ENCODE measurements at regions not wholly inside any gene's neighbourhood (a gene's known extent, or its start where the extent isn't known, plus 50 kb on each side); places are given as distances from the start of the nearest gene placed in this dataset.

DNA sequence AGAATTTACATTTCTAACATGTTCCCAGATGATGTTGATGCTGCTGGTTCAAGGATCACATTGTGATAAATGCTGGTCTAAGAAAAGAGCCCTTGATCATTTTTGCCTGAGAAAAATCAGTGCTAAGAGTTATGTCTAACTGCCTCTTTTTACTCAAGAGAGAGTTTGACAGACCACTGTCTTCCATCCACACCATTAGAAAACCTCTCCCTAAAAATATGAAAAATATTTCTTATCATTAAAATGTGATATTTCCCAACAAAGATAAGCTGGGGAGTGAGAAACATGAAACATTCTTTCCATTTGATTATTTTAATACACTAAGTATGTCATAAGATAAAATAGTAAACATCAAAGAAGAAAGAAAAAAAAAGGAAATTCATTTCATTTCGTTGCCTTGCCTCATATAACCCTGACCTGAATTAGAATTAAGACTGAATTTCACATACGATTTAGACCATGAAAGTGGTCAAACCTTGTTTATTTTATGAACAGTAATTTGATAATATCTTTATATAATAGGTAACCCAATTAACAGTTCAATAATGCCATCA lies 471.8 kb upstream of the ARHGEF26 start:
- TF ChIP-seq CHD4 (IDR thresholded peaks at IDR 0.05) (no peak), SMC3 (IDR thresholded peaks at IDR 0.05; ENCODE audit: borderline replicate concordance, low read length) (no peak), JUNB (IDR thresholded peaks at IDR 0.05) (no peak)
- TF ChIP-seq, protein P1, sequence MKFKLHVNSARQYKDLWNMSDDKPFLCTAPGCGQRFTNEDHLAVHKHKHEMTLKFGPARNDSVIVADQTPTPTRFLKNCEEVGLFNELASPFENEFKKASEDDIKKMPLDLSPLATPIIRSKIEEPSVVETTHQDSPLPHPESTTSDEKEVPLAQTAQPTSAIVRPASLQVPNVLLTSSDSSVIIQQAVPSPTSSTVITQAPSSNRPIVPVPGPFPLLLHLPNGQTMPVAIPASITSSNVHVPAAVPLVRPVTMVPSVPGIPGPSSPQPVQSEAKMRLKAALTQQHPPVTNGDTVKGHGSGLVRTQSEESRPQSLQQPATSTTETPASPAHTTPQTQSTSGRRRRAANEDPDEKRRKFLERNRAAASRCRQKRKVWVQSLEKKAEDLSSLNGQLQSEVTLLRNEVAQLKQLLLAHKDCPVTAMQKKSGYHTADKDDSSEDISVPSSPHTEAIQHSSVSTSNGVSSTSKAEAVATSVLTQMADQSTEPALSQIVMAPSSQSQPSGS (IDR thresholded peaks at IDR 0.05; ENCODE audit: low read length), result no peak

All from GM12878 (cell line).